ENCODE measurements at regions not wholly inside any gene's neighbourhood (a gene's known extent, or its start where the extent isn't known, plus 50 kb on each side); places are given as distances from the start of the nearest gene placed in this dataset.
A peak's percentile ranks its signal among the peaks of the same experiment; 100 is the strongest.

DNA sequence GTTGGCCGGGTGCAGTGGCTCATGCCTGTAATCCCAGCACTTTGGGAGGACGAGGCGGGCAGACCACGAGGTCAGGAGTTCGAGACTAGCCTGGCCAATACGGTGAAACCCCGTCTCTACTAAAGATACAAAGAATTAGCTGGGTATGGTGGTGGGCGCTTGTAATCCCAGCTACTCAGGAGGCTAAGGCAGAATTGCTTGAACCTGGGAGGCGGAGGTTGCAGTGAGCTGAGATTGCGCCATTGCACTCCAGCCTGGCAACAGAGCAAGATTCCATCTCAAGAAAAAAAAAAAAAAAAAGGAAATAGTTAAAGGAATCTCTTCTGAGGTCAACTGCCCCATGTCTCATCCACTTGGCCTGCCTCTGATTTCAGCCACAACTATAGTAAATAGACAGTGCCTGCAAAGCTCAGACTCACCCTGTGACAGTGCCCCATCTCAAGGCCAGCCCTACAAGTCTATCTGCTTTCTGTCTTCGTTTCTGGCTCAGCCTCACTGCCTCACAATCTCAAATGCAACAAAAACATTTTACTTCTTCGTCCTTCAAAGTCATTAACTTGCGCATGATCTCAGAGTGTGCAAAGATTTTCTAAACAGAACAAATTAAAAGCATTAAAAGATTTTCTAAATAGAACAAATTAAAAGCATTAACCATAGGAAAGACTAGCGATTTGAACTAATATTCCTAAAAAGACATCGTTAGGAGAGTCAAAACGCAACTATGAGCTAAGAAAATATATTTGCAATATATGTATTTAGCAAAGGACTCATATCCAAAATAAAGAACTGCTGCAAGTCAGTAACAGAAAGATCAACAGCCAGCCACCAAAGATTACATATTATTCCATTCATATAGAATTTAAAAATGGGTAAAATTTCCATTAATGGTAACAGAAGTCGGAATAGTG, 65.0 kb upstream of the PRDX6 start:
- POLR2A ChIA-PET = no interaction called here
- no peak for DNase-seq (ENCODE audit: extremely low spot score)
- CTCF ChIA-PET = interaction anchor here (0.9 to 3.6 kb wide), 4 partner anchors 8 to 666 kb away, joined by 3 to 8 read pairs (median 6); no protein-coding TSS in a partner anchor
- TF ChIP-seq, protein P1, sequence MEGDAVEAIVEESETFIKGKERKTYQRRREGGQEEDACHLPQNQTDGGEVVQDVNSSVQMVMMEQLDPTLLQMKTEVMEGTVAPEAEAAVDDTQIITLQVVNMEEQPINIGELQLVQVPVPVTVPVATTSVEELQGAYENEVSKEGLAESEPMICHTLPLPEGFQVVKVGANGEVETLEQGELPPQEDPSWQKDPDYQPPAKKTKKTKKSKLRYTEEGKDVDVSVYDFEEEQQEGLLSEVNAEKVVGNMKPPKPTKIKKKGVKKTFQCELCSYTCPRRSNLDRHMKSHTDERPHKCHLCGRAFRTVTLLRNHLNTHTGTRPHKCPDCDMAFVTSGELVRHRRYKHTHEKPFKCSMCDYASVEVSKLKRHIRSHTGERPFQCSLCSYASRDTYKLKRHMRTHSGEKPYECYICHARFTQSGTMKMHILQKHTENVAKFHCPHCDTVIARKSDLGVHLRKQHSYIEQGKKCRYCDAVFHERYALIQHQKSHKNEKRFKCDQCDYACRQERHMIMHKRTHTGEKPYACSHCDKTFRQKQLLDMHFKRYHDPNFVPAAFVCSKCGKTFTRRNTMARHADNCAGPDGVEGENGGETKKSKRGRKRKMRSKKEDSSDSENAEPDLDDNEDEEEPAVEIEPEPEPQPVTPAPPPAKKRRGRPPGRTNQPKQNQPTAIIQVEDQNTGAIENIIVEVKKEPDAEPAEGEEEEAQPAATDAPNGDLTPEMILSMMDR (IDR thresholded peaks at IDR 0.05; ENCODE audit: control extremely low read depth, extremely low read depth, low read depth, missing control alignments) = no peak

DNA sequence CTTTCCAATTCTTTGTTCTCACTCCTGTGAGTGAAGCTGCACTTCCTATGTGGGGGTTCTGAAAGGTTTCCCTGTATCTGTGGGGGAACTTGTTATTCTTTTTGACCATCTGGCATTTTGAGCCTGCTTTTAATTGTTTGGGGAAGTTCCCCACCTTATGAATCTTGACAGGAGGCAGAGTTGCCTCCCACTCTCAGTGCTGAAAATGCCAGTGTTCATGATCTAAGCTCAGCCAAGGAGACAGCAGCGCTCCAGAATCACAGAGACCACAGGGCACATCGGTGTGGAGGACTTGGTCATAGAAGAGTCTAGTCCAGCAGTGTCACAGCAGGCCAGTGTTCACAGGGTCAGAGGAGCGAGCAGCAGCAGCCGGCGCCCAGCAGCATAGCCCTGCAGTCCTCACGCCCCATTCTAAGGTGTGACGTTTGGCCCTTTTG, 63.8 kb upstream of the PRDX6 start:
- TF ChIP-seq, protein P1 (IDR thresholded peaks at IDR 0.05; ENCODE audit: control extremely low read depth, extremely low read depth, low read depth, missing control alignments) = no peak
- no peak for DNase-seq (ENCODE audit: extremely low spot score)
- POLR2A ChIA-PET = no interaction called here
- CTCF ChIA-PET = interaction anchor here (0.9 to 1.9 kb wide), 3 partner anchors 18 to 671 kb away, joined by 3 to 7 read pairs (median 3); no protein-coding TSS in a partner anchor

DNA sequence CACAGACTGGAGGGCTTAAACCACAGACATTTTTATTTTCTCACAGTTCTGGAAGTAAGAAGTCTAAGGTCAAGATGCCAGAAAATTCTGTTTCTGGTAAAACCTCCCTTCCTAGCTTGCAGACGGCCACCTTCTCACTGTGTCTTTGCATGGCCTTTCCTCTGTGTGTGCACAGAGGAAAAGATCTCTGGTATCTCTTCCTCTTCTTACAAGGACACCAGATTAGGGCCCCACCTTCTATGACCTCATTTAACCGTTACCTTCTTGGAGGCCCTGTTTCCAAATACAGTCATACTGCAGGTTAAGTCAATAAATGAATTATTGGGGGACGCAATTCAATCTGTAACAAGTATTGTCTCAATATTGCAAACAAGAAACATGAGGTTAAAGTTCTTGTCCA, 63.0 kb upstream of the PRDX6 start:
- TF ChIP-seq, protein P1 (IDR thresholded peaks at IDR 0.05; ENCODE audit: control extremely low read depth, extremely low read depth, low read depth, missing control alignments) = no peak
- ChIA-PET CTCF (interaction anchor here (1.2 to 10.2 kb wide), 6 partner anchors 7 to 672 kb away, joined by 3 to 103 read pairs (median 7); no protein-coding TSS in a partner anchor), POLR2A (no interaction called here)
- DNase-seq (ENCODE audit: extremely low spot score) = no peak

DNA sequence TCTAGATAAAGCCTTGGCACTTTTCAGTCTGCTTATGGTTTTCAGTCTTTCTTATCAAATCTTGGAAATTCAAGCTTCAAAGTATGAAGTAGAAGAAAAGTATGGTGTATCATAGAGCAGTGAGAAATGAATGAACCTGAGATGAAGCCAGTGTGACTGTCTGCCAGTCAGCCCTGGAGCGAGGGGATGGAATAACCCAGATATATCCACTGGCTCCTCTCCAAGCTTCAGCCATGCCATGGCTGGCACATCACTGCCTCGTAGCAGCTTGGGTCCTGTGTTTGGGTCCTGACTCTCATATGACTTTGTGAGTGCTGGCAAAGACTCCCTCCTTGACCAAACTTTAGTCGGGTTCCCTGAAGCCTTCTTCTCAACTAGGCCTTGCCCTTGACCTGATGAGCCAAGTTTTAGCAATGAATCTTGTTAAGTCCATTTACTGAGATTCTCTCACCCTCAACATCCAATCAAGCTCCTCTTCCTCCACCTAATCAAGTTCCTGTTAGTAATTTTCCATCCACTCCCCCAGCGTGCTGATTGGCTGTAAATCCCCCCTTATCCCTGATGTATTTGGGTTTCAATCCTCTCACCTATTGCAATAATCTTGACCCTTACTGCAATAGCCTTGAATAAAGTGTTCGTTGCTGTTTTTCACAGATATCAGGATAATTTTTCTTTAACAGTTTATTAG, 62.5 kb upstream of the PRDX6 start:
- ChIA-PET POLR2A (no interaction called here), CTCF (interaction anchor here (1.4 to 10.2 kb wide), 6 partner anchors 8 to 672 kb away, joined by 4 to 103 read pairs (median 7); no protein-coding TSS in a partner anchor)
- TF ChIP-seq, protein P1 (IDR thresholded peaks at IDR 0.05; ENCODE audit: control extremely low read depth, extremely low read depth, low read depth, missing control alignments) = no peak
- no peak for DNase-seq (ENCODE audit: extremely low spot score)

DNA sequence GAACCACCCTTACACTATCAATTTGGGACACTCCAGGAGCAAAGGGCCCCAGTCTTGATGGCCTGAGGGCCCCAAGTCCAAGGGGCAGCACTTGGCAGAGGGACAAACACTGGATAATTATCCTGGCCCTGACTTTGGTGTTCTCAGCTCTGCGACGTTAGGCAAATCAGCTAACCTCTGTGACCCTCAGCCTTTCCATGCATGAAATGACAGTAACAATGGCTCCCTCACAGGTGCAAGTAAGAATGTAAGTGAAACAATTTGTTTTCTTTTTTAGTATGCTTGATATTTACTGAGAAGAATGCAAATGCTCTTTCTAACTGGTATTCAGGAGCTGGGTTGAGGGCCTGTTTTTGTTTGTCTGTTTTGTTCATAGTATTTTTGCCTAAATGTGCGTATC, 61.6 kb upstream of the PRDX6 start:
- CTCF ChIA-PET = interaction anchor here (1.1 to 10.2 kb wide), 6 partner anchors 9 to 673 kb away, joined by 3 to 103 read pairs (median 6); no protein-coding TSS in a partner anchor
- TF ChIP-seq, protein P1 (IDR thresholded peaks at IDR 0.05; ENCODE audit: control extremely low read depth, extremely low read depth, low read depth, missing control alignments) = no peak
- peak; percentile 57 for DNase-seq (ENCODE audit: extremely low spot score)
- POLR2A ChIA-PET = no interaction called here

DNA sequence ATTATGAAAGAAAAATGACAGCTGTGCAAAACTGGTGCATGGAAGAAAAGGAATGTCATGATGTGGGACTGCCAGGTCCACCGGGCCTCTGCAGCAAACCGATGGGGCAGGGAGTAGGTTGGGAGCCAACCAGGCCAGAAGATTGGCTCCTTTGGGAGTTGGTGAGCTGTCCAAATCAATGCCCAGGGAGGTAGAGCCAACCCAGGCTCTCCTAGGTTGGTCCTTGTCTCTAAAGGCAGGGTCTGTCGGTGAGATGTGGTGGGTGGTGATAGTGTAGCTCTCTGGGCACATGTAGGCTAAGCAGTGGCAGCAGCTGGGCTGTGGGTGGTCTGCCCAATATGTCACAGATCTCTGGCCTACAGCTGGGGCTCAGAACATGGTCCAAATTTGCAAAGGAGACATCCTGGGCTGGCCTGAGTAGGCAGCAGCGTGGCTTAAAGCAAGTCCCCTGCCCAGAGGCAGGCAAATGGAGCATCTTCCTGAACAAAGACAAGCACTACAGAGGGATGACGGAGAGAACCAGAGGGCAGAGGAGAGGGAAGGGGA, 61.2 kb upstream of the PRDX6 start:
- TF ChIP-seq, protein P1 (IDR thresholded peaks at IDR 0.05; ENCODE audit: control extremely low read depth, extremely low read depth, low read depth, missing control alignments) = no peak
- DNase-seq (ENCODE audit: extremely low spot score) = no peak
- POLR2A ChIA-PET = no interaction called here
- CTCF ChIA-PET = interaction anchor here (1.1 to 10.2 kb wide), 6 partner anchors 9 to 674 kb away, joined by 3 to 103 read pairs (median 6); no protein-coding TSS in a partner anchor

Measured in GM10248 (cell line).